ENCODE measurements at regions not wholly inside any gene's neighbourhood (a gene's known extent, or its start where the extent isn't known, plus 50 kb on each side); places are given as distances from the start of the nearest gene placed in this dataset.

DNA sequence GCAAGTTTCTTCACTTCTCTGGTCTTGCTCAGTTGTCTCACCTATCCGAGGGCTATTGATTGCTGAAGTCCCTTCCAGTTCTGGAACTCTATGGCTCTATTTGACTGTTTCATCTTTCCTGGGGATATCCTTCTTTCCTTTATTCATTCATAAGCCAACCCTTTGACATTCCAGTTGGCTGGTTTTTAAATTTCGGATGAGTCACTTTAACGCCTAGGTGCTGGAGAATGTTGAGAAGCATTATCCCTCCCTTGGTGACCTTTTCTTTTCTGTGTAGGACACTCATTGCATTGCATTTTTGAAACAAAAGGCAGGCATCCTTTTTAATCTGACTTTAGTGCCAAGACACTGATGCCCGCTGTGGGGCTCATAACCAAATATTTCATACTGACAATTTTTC, 307.1 kb downstream of the TSN start:
- TF ChIP-seq, protein P1, sequence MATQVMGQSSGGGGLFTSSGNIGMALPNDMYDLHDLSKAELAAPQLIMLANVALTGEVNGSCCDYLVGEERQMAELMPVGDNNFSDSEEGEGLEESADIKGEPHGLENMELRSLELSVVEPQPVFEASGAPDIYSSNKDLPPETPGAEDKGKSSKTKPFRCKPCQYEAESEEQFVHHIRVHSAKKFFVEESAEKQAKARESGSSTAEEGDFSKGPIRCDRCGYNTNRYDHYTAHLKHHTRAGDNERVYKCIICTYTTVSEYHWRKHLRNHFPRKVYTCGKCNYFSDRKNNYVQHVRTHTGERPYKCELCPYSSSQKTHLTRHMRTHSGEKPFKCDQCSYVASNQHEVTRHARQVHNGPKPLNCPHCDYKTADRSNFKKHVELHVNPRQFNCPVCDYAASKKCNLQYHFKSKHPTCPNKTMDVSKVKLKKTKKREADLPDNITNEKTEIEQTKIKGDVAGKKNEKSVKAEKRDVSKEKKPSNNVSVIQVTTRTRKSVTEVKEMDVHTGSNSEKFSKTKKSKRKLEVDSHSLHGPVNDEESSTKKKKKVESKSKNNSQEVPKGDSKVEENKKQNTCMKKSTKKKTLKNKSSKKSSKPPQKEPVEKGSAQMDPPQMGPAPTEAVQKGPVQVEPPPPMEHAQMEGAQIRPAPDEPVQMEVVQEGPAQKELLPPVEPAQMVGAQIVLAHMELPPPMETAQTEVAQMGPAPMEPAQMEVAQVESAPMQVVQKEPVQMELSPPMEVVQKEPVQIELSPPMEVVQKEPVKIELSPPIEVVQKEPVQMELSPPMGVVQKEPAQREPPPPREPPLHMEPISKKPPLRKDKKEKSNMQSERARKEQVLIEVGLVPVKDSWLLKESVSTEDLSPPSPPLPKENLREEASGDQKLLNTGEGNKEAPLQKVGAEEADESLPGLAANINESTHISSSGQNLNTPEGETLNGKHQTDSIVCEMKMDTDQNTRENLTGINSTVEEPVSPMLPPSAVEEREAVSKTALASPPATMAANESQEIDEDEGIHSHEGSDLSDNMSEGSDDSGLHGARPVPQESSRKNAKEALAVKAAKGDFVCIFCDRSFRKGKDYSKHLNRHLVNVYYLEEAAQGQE (IDR thresholded peaks at IDR 0.05; ENCODE audit: insufficient replicate concordance, low read depth), result no peak
- TF ChIP-seq, protein P2, sequence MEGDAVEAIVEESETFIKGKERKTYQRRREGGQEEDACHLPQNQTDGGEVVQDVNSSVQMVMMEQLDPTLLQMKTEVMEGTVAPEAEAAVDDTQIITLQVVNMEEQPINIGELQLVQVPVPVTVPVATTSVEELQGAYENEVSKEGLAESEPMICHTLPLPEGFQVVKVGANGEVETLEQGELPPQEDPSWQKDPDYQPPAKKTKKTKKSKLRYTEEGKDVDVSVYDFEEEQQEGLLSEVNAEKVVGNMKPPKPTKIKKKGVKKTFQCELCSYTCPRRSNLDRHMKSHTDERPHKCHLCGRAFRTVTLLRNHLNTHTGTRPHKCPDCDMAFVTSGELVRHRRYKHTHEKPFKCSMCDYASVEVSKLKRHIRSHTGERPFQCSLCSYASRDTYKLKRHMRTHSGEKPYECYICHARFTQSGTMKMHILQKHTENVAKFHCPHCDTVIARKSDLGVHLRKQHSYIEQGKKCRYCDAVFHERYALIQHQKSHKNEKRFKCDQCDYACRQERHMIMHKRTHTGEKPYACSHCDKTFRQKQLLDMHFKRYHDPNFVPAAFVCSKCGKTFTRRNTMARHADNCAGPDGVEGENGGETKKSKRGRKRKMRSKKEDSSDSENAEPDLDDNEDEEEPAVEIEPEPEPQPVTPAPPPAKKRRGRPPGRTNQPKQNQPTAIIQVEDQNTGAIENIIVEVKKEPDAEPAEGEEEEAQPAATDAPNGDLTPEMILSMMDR (IDR thresholded peaks at IDR 0.05; ENCODE audit: insufficient read depth, low read length), result no peak
- TF ChIP-seq GABPA (IDR thresholded peaks at IDR 0.05; ENCODE audit: low read depth) (no peak), POLR2AphosphoS5 (IDR thresholded peaks at IDR 0.05; ENCODE audit: low read depth) (no peak), SPI1 (IDR thresholded peaks at IDR 0.05; ENCODE audit: borderline replicate concordance, low read depth) (no peak)

All from HL-60 (cell line).